Type B pancreatic cell (in vitro differentiated cells): ENCODE measurements at regions not wholly inside any gene's neighbourhood (a gene's known extent, or its start where the extent isn't known, plus 50 kb on each side); places are given as distances from the start of the nearest gene placed in this dataset.
"Not testable (repeated sequence)": the region's sequence is repeated elsewhere in the genome, so short reads cannot be mapped to it uniquely, and the experiment has no call there.

Source experiments
- DNase-seq: peaks from one replicate; pipeline ENCODE4 v3.0.0; 2021; ENCODE audit warnings: mixed read lengths; ENCODE audit not compliant: unreplicated experiment; ENCODE audit errors: extremely low spot score
- H3K27ac Mint-ChIP-seq: 2 replicates; pipeline ENCODE4 v1.8.0; 2021; ENCODE audit warnings: mild to moderate bottlenecking, mixed read lengths
- H3K27me3 Mint-ChIP-seq: 2 replicates; pipeline ENCODE4 v1.8.0; 2021; ENCODE audit warnings: mixed read lengths
- H3K36me3 Mint-ChIP-seq: 2 replicates; pipeline ENCODE4 v1.8.0; 2021; ENCODE audit warnings: mixed read lengths
- H3K4me1 Mint-ChIP-seq: one replicate; pipeline ENCODE4 v1.8.0; 2021; ENCODE audit warnings: mixed read lengths; ENCODE audit not compliant: unreplicated experiment
- H3K4me3 Mint-ChIP-seq: 2 replicates; pipeline ENCODE4 v1.8.0; 2021; ENCODE audit warnings: mild to moderate bottlenecking, mixed read lengths
- H3K9me3 Mint-ChIP-seq: 2 replicates; pipeline ENCODE4 v1.8.0; 2021; ENCODE audit warnings: mixed read lengths
- TF ChIP-seq, protein P1 (sequence below): fragments of 200-600 bp; sonication (generic); conservative IDR thresholded peaks from 2 replicates; pipeline ENCODE4 v1.5.0; 2021; ENCODE audit warnings: antibody characterized with exemption, mild to moderate bottlenecking

DNA sequence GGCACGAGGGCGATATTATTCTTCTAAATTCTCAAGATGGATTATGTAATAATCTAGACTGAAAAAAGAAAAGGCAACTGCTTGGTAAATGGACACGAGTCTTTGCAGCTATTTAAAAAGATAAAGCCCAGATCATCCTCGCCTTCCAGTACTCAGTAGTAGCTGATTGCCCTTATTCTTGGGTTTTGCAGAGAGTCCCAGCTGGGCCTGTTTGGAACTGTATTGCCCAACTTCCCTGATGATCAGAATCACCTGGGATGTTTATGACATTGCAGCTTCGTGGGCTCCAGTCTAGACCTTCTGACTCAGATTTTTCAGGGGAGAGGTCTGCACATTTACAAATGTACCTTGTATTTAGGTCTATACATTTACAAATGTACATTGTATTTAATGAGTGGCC, 213.5 kb downstream of the RAB11FIP4 start:
- Mint-ChIP-seq H3K4me1 (no peaks in the 10 kb centered on the region), H3K9me3 (no peaks in the 10 kb centered on the region), H3K27me3 (no peaks in the 10 kb centered on the region), H3K27ac (no peak overlapping the region), H3K4me3 (no peak overlapping the region), H3K36me3 (no peaks in the 10 kb centered on the region)
- TF ChIP-seq, protein P1, sequence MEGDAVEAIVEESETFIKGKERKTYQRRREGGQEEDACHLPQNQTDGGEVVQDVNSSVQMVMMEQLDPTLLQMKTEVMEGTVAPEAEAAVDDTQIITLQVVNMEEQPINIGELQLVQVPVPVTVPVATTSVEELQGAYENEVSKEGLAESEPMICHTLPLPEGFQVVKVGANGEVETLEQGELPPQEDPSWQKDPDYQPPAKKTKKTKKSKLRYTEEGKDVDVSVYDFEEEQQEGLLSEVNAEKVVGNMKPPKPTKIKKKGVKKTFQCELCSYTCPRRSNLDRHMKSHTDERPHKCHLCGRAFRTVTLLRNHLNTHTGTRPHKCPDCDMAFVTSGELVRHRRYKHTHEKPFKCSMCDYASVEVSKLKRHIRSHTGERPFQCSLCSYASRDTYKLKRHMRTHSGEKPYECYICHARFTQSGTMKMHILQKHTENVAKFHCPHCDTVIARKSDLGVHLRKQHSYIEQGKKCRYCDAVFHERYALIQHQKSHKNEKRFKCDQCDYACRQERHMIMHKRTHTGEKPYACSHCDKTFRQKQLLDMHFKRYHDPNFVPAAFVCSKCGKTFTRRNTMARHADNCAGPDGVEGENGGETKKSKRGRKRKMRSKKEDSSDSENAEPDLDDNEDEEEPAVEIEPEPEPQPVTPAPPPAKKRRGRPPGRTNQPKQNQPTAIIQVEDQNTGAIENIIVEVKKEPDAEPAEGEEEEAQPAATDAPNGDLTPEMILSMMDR: no peak
- no peak for DNase-seq

DNA sequence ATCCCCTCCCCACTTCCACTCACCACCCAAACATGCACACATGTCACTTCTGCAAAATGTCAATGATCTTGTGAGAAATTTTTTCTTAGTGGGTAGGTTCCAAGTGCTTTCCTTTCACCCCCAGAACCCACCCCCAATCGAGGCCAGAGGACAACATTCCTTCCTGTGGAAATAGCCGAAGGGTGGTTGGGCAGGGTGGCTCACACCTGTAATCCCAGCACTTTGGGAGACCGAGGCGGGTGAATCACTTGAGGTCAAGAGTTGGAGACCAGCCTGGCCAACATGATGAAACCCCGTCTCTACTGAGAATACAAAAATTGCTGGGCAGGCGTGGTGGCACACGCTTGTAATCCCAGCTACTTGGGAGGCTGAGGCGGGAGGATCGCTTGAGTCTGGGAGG, 208.7 kb downstream of the RAB11FIP4 start:
- H3K27me3 Mint-ChIP-seq, DNase-seq, H3K27ac Mint-ChIP-seq, H3K9me3 Mint-ChIP-seq, H3K36me3 Mint-ChIP-seq, H3K4me3 Mint-ChIP-seq: not testable (repeated sequence)
- peaks cover 11% of the 10 kb centered on the region for H3K4me1 Mint-ChIP-seq

DNA sequence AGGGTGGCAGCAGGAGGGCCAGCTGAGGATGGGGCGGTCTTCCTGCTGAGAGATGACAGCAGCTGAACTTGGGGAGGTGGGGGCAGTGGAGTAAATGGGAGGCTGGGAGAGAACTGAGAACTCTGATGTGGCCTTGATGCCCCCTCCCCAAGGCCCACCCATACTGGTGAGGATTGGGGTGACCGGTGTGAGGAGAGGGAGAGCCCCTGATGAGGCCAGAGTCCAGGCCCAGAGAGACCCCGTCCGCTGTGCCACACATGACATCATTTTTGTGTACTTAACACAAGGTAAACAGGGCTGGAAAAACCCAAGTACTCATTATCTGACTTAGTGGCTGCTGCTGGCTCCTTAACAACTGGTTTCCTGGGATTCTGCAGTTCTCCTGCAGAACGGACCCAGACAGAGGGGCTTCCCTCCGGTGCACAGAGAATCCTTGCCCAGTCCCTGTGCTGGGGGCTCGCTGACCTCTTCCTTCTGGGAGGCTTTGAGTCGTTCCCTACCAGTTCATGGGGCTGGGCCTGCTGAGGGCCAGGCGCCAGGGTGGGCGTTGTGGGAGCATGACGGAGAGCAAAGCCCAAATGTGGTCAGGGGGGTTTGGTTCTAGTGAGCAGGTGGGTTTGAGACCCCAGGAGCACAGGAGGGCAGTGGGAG, 207.6 kb downstream of the RAB11FIP4 start:
- TF ChIP-seq, protein P1: no peak
- Mint-ChIP-seq H3K27ac (peak overlapping the region; percentile 56), H3K27me3 (no peaks in the 10 kb centered on the region), H3K36me3 (no peaks in the 10 kb centered on the region), H3K4me1 (peaks cover 15% of the 10 kb centered on the region), H3K9me3 (no peaks in the 10 kb centered on the region), H3K4me3 (no peak overlapping the region)
- no peak for DNase-seq

DNA sequence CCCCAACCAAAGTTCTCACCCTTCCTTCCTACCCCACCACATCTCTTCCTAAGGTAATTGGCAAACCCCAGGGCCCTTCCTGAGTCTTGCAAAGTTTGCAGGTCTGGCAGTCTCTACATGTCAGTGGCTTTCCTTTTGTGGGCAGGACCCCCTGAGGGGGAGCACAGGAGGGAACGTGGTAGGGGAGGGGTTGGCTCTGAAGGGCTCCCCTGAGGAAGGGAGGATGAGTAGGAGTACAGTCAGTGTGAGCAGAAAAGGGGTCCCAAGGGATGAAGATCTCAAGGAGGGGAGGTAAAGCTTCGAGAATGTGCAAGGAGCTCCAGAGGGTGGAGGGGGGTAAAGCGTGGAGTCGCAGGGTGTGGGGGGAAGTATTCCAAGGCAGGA, 206.9 kb downstream of the RAB11FIP4 start:
- Mint-ChIP-seq H3K4me1 (peaks cover 15% of the 10 kb centered on the region), H3K4me3 (no peak overlapping the region), H3K27ac (no peak overlapping the region), H3K27me3 (no peaks in the 10 kb centered on the region), H3K36me3 (no peaks in the 10 kb centered on the region), H3K9me3 (no peaks in the 10 kb centered on the region)
- no peak for DNase-seq
- TF ChIP-seq, protein P1: no peak

DNA sequence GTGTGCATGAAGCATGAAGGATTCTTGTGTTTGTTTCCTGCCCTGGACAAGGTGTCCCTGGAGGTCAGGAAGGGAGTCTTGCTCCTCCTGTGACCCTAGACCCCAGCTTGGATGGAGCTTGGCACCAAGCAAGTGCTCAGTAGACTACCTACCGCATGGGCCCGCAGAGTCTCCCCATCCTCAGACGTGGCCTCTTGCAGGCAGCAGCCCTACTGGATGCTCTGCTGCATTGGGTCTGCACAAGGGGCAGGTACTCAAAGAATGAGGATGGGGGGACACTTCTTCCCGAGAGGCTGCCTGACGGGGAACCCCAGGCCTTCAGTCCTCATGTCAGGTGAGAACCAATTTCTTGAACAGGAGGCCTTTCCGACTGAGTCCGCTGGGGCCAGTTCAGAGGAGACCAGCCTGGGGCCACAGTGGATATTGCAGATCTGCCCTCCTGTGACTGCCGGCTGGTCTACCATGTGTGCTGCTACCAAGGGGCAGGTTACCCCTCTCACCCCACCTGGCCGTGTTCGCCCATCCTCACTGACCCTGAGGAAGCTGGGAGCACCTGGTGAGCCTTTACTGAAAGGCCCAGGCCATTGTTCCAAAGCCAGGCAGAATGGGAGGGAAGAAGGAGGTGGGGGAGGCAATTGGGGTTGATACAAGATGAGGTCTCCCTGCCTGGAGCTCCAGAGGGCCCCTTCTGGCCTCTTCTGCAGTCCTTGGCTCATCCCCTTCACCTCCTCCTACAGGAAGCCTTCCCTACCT, 206.3 kb downstream of the RAB11FIP4 start:
- Mint-ChIP-seq H3K36me3 (no peaks in the 10 kb centered on the region), H3K9me3 (no peaks in the 10 kb centered on the region), H3K4me1 (peaks cover 15% of the 10 kb centered on the region), H3K27ac (no peak overlapping the region), H3K27me3 (no peaks in the 10 kb centered on the region), H3K4me3 (no peak overlapping the region)
- no peak for DNase-seq
- TF ChIP-seq, protein P1: no peak
